ENCODE measurements at regions not wholly inside any gene's neighbourhood (a gene's known extent, or its start where the extent isn't known, plus 50 kb on each side); places are given as distances from the start of the nearest gene placed in this dataset.

DNA sequence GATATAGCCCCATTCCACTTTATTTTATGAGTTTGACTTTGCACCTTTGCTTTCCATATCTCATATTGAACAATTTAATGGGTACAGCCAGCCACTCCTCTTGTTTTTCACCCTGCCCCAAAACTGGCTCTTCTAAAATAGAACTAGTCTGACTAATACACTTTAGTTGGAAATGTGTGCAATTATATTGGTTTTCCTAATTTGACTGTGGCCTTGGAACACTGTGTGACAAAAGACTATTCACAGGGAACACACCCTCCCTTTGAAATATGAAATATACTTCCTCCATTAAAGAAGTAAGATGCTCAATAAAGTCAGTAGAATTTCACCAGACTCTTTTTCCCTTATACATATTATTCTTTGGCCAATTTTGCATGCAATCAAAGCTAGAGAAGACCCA, 218.6 kb upstream of the DCN start:
- TF ChIP-seq, protein P1, sequence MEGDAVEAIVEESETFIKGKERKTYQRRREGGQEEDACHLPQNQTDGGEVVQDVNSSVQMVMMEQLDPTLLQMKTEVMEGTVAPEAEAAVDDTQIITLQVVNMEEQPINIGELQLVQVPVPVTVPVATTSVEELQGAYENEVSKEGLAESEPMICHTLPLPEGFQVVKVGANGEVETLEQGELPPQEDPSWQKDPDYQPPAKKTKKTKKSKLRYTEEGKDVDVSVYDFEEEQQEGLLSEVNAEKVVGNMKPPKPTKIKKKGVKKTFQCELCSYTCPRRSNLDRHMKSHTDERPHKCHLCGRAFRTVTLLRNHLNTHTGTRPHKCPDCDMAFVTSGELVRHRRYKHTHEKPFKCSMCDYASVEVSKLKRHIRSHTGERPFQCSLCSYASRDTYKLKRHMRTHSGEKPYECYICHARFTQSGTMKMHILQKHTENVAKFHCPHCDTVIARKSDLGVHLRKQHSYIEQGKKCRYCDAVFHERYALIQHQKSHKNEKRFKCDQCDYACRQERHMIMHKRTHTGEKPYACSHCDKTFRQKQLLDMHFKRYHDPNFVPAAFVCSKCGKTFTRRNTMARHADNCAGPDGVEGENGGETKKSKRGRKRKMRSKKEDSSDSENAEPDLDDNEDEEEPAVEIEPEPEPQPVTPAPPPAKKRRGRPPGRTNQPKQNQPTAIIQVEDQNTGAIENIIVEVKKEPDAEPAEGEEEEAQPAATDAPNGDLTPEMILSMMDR (IDR thresholded peaks at IDR 0.05; ENCODE audit: low read depth, low read length), result no peak
- no peak for TF ChIP-seq MYC (IDR thresholded peaks at IDR 0.05; ENCODE audit: low read depth, low read length)
